AML-193 (cell line): ENCODE measurements at regions not wholly inside any gene's neighbourhood (a gene's known extent, or its start where the extent isn't known, plus 50 kb on each side); places are given as distances from the start of the nearest gene placed in this dataset.

Source experiments
- DNase-seq, 2 experiments: peaks; one replicate each; lab custom pipeline; 2025; lab: John Stamatoyannopoulos, UW

GRCh38 chr1:221431068-221431651 is 310.7 kb downstream of the DUSP10 start:
- DNase-seq, result no peak

GRCh38 chr1:221431961-221432360 is 309.9 kb downstream of the DUSP10 start:
- no peak for DNase-seq

GRCh38 chr1:221435504-221435904 is 306.4 kb downstream of the DUSP10 start:
- peak; percentile 56 to 60 for DNase-seq

DNA sequence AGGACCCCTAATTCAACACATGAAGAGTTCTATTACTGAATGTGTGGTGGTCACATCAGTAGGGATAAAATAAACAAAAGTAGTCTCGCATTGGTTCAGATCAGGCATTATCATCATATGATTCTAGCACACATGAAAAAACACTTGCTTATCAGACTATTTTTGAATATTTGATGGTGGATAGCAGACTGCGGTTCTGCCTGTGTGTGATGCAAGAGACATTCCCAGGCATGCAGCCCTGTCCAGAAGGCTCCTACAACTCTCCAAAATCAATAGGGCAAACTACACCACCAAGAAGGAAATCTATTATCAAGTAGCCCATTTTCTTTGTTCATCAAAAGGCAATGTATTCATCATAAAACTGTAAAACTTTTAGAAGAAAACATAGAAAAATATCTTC is 304.7 kb downstream of the DUSP10 start:
- no peak for DNase-seq

DNA sequence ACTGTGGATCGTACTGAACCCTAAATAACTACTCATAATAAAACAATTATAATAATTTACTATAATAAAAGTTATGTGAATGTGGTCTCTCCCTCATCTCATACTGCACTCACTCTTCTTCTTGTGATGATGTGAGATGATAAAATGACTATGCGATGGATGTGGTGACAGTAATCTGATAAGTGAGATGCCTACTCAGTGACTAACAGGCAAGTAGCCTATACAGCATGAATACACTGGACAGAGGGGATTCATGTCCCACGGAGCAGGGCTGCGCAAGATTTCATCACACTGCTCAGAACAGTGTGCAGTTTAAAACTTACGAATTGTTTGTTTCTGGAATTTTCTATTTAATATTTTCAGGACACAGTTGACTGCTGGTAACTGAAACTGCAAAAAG is 304.0 kb downstream of the DUSP10 start:
- DNase-seq, result no peak

GRCh38 chr1:221439008-221439746 is 302.7 kb downstream of the DUSP10 start:
- DNase-seq, result no peak

- no peak for DNase-seq
Measured at GRCh38 chr1:221439747-221440501, 302.0 kb downstream of the DUSP10 start.

DNA sequence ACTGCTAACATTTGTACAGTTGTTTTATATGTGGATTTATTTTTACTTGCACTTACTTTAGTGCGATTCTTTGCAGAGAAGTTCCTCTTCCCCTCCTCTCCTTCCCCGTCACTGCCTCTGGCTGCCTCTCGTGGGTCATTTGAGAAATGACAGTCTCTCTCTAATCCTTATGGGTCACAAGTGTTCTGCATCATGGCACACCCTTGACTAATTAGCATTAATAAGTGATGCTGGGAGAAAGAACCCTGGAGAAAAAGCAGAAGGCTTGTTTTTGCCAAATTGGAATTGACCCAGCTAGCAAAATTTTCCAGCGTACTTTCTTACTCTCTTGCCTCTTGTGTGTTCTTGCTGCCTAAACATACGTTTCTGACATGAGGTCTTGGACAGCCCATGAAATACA is 301.2 kb downstream of the DUSP10 start:
- DNase-seq, result no peak

DNA sequence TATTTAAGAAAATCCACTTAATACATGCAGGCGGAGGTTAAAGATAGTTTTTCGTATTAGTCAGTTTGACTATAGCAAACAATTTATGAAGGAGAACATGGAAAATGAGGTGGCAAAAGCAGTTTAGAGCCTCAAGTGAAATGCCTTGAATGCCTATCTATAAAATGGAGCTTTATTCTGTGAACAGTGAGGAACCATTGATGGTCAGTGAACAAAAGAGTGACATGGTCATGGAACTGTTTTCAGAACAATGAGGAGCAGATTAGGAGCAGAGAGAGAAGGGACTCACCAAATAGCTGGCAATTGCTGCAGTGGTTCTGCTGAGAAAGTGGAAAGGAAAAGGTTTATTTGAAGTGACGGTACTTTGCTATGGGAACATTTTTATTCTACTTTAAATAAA is 299.8 kb downstream of the DUSP10 start:
- DNase-seq, result no peak

DNA sequence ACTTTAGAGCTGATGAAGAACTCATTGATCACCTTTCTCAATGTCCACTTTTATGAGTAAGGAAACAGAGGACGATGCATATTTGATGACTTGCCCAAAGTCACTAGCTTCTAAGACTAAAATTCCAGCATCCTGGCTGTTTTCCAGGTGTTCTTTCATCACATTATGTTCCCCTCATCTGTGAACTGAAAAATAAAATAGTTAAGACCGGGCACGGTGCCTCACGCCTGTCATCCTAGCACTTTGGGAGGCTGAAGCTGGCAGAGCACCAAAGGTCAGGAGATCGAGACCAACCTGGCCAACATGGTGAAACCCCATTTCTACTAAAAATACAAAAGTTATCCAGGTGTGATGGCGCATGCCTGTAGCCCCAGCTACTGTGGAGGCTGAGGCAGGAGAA is 297.5 kb downstream of the DUSP10 start:
- DNase-seq, result no peak

GRCh38 chr1:221448585-221449175 is 293.2 kb downstream of the DUSP10 start:
- DNase-seq, result no peak

DNA sequence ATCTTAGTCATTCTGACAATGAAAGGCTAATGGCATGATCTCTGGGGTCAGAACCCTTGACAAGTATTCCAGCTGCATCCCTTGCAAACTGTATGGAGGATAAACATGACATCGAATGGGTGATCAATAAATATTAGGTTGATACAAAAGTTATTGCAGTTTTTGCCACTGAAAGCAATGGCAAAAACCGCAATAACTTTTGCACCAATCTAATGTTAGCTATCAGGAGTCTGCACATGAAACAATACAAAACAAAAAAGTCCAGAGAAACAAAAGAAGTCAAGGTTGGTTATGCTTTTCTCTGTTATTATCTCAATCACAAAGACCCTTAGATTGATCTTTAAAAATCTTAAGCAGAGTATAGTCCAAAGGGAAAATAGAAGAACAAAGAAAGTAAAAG is 292.7 kb downstream of the DUSP10 start:
- no peak for DNase-seq

DNA sequence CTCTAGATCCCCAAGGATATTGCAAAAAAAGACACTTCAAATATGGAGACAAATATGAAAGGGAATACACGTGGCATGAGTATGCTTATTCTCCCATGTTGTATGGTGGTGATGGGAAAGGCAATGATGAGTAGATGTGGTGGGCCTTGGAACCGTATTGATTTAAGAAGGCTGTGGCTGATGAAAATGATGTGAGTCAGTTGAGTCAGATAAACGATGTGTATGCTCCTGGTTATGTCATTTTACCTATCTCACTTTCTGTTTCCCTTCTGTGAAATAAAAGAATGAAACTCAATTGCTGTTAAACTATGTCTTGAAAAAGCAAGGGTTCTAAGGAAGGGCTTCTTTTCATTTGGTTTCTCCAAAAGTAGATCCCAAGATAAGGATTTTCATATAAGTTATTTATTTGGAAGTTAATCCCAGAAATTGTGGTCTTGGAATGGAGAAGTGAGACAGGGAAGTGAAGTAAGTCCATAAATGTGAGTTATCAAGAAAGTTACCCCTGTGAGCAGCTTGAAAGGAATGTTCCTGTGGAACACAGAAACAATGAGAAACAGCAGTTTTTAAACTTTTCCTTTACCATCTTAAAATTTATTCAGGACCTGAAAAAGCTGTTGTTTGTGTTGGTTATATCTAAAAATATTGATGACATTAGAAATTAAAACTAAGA is 292.0 kb downstream of the DUSP10 start:
- no peak for DNase-seq

DNA sequence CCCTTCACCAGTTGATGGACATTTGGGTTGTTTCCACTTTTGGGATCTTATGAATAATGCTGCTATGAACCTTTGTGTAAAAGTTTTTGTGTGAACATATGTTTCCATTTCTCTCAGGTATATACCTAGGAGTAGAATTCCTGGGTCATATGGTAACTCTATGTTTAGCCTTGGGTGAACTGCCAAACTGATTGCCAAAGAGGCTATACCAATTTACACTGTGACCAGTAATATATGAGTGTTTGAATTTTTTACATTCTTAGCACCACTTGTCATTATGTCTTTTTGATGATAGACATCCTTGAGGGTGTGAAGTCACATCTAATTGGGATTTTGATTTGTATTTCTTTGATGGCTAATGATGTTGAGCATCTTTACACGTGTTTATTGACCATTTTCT is 290.1 kb downstream of the DUSP10 start:
- no peak for DNase-seq

DNA sequence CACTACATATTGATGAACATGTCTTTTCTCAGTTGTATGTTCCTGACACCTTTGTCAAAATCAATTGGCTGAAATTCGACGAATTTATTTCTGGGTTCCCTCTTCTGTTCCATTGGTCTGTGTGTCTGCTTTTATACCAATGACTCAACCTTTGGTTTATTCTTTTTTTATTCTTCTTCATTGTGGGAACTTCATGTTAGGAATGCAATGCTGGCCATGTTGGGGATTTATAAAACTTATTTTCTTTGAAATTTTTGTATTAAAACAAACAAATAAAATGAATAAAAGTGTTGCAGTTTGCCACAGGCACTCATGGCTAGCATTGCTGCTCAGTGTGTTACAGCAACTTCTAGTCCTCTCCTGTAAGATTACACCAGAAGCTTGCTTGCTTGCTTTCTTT is 287.8 kb downstream of the DUSP10 start:
- DNase-seq, result no peak

DNA sequence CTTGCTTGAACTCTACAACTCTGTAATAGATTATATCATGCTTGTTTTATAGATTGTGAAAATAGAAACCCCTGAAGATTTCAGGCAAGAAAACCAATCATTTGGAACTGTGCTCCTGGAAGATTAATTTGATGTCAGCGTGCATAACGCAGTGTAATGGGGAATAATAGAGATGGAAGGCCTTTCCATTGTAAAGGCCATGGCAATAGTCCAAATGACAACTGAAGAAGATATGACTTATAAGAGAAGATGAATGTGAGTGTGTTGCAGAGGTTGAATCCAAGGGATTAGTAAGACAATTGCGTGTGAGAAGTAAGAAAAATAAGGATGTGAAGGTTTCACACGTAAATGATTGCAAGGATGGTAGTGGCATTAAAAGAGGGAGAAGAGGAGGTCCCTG is 285.0 kb downstream of the DUSP10 start:
- no peak for DNase-seq

- no peak for DNase-seq
Measured at GRCh38 chr1:221457685-221458446, 284.0 kb downstream of the DUSP10 start.

DNA sequence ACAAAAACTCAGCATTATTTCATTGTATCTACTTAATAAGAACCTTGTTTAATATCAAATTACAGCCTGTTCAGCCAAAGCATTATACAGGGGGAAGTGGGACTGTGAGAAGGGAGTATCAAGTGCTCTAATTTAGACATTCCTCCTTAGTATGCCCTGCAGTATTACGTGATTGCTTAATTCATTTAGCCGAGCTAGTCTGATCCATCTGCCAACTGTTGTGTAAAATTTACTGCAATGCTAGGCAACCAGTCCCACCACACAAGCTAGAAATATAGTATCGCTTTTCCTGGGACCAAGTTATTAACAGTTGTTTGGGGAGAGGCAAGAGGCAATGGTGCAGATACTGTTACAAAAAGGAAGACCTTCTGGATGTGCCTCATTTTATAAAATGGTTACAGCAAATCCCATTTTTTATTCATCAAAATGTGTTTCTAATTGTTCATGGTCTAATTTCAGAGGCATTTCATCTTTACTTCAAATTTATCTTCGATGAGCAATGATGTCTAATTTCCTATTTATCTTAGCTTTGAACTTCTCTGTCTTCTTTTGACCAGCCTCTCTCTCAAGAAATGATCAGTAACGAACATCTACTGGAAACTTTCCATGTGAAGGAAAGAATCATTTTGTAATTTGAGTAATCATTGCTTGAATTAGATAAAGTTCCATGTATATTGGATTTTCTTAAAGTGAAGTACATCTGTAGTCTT is 283.3 kb downstream of the DUSP10 start:
- DNase-seq, result no peak

GRCh38 chr1:221459558-221459957 is 282.3 kb downstream of the DUSP10 start:
- DNase-seq, result no peak

DNA sequence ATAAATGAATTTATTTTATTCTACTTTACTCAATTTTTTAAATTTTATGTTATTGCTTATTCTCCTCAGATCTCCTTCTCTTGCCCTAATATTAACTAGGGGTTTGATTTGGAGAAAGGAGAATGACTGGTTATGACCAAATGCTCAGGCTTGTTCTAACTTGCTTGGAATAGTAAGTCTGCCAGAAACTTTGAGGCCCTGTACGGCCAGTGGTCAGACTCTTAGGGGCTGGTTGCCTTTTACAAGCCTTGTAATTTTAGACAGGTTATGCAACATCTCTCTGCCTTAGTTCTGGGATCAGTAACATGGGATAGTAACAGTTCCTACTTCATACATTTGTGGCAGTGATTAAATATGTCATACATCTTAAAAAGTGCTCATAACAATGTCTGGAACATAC is 279.5 kb downstream of the DUSP10 start:
- DNase-seq, result no peak

DNA sequence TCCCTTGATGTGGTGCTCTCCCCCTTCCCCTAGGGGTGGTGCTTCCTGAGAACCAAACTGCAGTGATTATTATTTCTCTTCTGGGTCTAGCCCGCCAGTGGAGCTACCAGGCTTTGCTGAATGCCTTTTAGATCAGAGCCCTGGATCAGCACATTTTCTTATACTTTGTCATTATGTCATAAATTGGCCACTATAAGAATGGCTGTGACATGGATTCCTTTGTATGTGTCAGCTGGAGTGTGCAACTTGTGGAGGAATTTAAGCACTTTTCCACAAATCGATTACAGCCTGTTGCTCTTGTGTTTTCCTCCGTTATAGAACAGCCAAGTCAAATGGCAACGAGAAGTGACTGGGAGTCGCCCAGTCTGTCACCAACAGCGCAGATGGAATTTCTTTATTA is 273.3 kb downstream of the DUSP10 start:
- no peak for DNase-seq
